ENCODE measurements at regions not wholly inside any gene's neighbourhood (a gene's known extent, or its start where the extent isn't known, plus 50 kb on each side); places are given as distances from the start of the nearest gene placed in this dataset.

- H3K27ac ChIP-seq: no peak overlapping the region
- TF ChIP-seq ZFX (IDR thresholded peaks at IDR 0.05; ENCODE audit: borderline replicate concordance): no peak
- no peak for TF ChIP-seq CTCF (IDR thresholded peaks at IDR 0.05)
These were observed 106.1 kb downstream of the UCHL1 start for GRCh38 chr4:41362621-41363383.

GRCh38 chr4:41363384-41363981 is 106.8 kb downstream of the UCHL1 start:
- no peak overlapping the region for H3K27ac ChIP-seq
- no peak for TF ChIP-seq ZFX (IDR thresholded peaks at IDR 0.05; ENCODE audit: borderline replicate concordance)
- no peak for TF ChIP-seq CTCF (IDR thresholded peaks at IDR 0.05)

GRCh38 chr4:41364876-41365275 is 108.1 kb downstream of the UCHL1 start:
- TF ChIP-seq CTCF (IDR thresholded peaks at IDR 0.05) (no peak), ZFX (IDR thresholded peaks at IDR 0.05; ENCODE audit: borderline replicate concordance) (no peak)
- no peak overlapping the region for H3K27ac ChIP-seq

- no peak overlapping the region for H3K27ac ChIP-seq
These were observed 109.0 kb downstream of the UCHL1 start for GRCh38 chr4:41365681-41366080.

GRCh38 chr4:41366911-41367517 is 110.3 kb downstream of the UCHL1 start:
- H3K27ac ChIP-seq: no peak overlapping the region
- TF ChIP-seq ZFX (IDR thresholded peaks at IDR 0.05; ENCODE audit: borderline replicate concordance) (no peak), CTCF (IDR thresholded peaks at IDR 0.05) (no peak)

More at GRCh38 chr4:41365681-41366080, 109.0 kb downstream of the UCHL1 start:
- TF ChIP-seq CTCF (IDR thresholded peaks at IDR 0.05) (no peak), ZFX (IDR thresholded peaks at IDR 0.05; ENCODE audit: borderline replicate concordance) (no peak)

GRCh38 chr4:41369680-41370079 is 113.0 kb downstream of the UCHL1 start:
- no peak overlapping the region for H3K27ac ChIP-seq
- TF ChIP-seq CTCF (IDR thresholded peaks at IDR 0.05) (no peak), ZFX (IDR thresholded peaks at IDR 0.05; ENCODE audit: borderline replicate concordance) (no peak)

- H3K27ac ChIP-seq: no peak overlapping the region
These were observed 116.5 kb downstream of the UCHL1 start for GRCh38 chr4:41373221-41373620.

More at GRCh38 chr4:41373221-41373620, 116.5 kb downstream of the UCHL1 start:
- TF ChIP-seq ZFX (IDR thresholded peaks at IDR 0.05; ENCODE audit: borderline replicate concordance) (no peak), CTCF (IDR thresholded peaks at IDR 0.05) (no peak)
